ENCODE measurements at regions not wholly inside any gene's neighbourhood (a gene's known extent, or its start where the extent isn't known, plus 50 kb on each side); places are given as distances from the start of the nearest gene placed in this dataset.

DNA sequence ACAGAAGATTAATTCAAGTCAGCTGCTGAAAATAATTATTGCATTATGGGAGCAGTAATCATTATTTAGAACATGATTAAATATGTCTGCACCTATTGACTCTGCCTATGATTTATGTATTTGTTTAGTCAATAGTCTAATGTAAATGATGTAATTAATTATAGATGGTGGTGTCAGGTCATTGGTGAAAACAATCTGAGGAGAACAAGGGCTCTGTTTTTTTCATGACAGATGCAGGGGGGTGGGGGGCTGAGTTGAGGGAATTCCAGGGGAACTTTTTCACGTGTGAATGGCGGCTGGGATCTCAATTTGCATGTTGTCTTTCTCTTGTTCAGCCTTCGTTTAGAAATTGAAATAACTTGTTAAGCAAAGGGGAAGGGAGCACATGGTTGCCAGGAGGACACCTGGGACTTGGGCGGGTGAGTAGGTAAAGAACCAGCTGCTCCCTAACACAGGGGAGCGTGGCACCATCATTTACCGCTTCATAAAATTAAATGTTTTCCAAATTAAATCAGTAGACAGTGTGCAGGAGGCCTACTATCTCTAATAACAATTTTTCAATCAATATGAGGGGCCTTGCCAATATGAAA, 65.4 kb downstream of the NKX6-1 start:
- TF ChIP-seq, protein P1, sequence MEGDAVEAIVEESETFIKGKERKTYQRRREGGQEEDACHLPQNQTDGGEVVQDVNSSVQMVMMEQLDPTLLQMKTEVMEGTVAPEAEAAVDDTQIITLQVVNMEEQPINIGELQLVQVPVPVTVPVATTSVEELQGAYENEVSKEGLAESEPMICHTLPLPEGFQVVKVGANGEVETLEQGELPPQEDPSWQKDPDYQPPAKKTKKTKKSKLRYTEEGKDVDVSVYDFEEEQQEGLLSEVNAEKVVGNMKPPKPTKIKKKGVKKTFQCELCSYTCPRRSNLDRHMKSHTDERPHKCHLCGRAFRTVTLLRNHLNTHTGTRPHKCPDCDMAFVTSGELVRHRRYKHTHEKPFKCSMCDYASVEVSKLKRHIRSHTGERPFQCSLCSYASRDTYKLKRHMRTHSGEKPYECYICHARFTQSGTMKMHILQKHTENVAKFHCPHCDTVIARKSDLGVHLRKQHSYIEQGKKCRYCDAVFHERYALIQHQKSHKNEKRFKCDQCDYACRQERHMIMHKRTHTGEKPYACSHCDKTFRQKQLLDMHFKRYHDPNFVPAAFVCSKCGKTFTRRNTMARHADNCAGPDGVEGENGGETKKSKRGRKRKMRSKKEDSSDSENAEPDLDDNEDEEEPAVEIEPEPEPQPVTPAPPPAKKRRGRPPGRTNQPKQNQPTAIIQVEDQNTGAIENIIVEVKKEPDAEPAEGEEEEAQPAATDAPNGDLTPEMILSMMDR (IDR thresholded peaks at IDR 0.05) = no peak
- no peak for TF ChIP-seq POLR2A (IDR thresholded peaks at IDR 0.05)
